Stimulated activated CD8-positive, alpha-beta memory T cell treated with anti-CD3 and anti-CD28 coated beads, Interleukin-4, amount 100 ng/mL, for 48 hours (primary cell): ENCODE measurements at regions not wholly inside any gene's neighbourhood (a gene's known extent, or its start where the extent isn't known, plus 50 kb on each side); places are given as distances from the start of the nearest gene placed in this dataset.

Source experiments
- DNase-seq: peaks from one replicate; pipeline ENCODE4 v3.0.0-alpha.2; 2020

GRCh38 chr7:121810831-121811672 lies 61.9 kb upstream of the PTPRZ1 start:
- DNase-seq: no peak

GRCh38 chr7:121807078-121807477 lies 65.9 kb upstream of the PTPRZ1 start:
- DNase-seq: no peak

- no peak for DNase-seq
Measured at GRCh38 chr7:121803039-121803438, 69.9 kb upstream of the PTPRZ1 start.

- no peak for DNase-seq
Measured at GRCh38 chr7:121800916-121801675, 71.9 kb upstream of the PTPRZ1 start.

- no peak for DNase-seq
Measured at GRCh38 chr7:121798896-121799295, 74.1 kb upstream of the PTPRZ1 start.

- no peak for DNase-seq
Measured at GRCh38 chr7:121798453-121798840, 74.5 kb upstream of the PTPRZ1 start.

GRCh38 chr7:121797657-121798452 lies 75.1 kb upstream of the PTPRZ1 start:
- no peak for DNase-seq

GRCh38 chr7:121796936-121797656 lies 75.9 kb upstream of the PTPRZ1 start:
- DNase-seq: no peak

- no peak for DNase-seq
Measured at GRCh38 chr7:121796381-121796780, 76.6 kb upstream of the PTPRZ1 start.

GRCh38 chr7:121795736-121796135 lies 77.2 kb upstream of the PTPRZ1 start:
- DNase-seq: no peak

GRCh38 chr7:121793716-121794115 lies 79.2 kb upstream of the PTPRZ1 start:
- no peak for DNase-seq

- no peak for DNase-seq
Measured at GRCh38 chr7:121777672-121778071, 95.3 kb upstream of the PTPRZ1 start.

GRCh38 chr7:121774563-121774962 lies 98.4 kb upstream of the PTPRZ1 start:
- DNase-seq: no peak

GRCh38 chr7:121766676-121767075 lies 106.3 kb upstream of the PTPRZ1 start:
- DNase-seq: no peak

- DNase-seq: no peak
Measured at GRCh38 chr7:121761399-121761798, 111.6 kb upstream of the PTPRZ1 start.

- DNase-seq: no peak
Measured at GRCh38 chr7:121755818-121756552, 117.0 kb upstream of the PTPRZ1 start.

- no peak for DNase-seq
Measured at GRCh38 chr7:121755286-121755685, 117.7 kb upstream of the PTPRZ1 start.

GRCh38 chr7:121753944-121754343 lies 119.0 kb upstream of the PTPRZ1 start:
- DNase-seq: no peak

GRCh38 chr7:121752706-121753105 lies 120.3 kb upstream of the PTPRZ1 start:
- DNase-seq: no peak

- no peak for DNase-seq
Measured at GRCh38 chr7:121748546-121748945, 124.4 kb upstream of the PTPRZ1 start.

- DNase-seq: no peak
Measured at GRCh38 chr7:121745856-121746255, 127.1 kb upstream of the PTPRZ1 start.

- DNase-seq: no peak
Measured at GRCh38 chr7:121744877-121745276, 128.1 kb upstream of the PTPRZ1 start.
